HCT116 (cell line): ENCODE measurements at regions not wholly inside any gene's neighbourhood (a gene's known extent, or its start where the extent isn't known, plus 50 kb on each side); places are given as distances from the start of the nearest gene placed in this dataset.

Experiments used
- ATAC-seq: fragments of 200-7000 bp; cut with Tn5 transposase; 2 replicates; pipeline ENCODE4 v1.9.1; 2020; ENCODE audit warnings: mild to moderate bottlenecking, moderate library complexity
- BruUV-seq: library from RNA; stranded (reverse); fragments of 400-500 nt; replicated peaks from 2 replicates; lab custom pipeline; 2021; lab: Mats Ljungman, UMichigan
- CTCF ChIA-PET: fragments of 300-600 bp; sonication (Branson Sonifier 250); formaldehyde crosslinking; loops from one replicate; lab custom pipeline; 2021; ENCODE audit warnings: antibody characterized with exemption; lab: Charles Lee
- POLR2A ChIA-PET: fragments of 300-600, 350-600 bp; sonication (Branson Sonifier 250); formaldehyde crosslinking; loops from one replicate; lab custom pipeline; 2021; ENCODE audit warnings: antibody characterized with exemption; lab: Charles Lee
- RAD21 ChIA-PET, 2 experiments: fragments of 300-600 bp; sonication (Branson Sonifier 250); formaldehyde crosslinking; loops; one replicate each; lab custom pipeline; 2023; ENCODE audit warnings: low total read pairs in 2 of 2; ENCODE audit not compliant: uncharacterized antibody in 2 of 2, unreplicated experiment in 2 of 2, low non-redundant PET in 1 of 2; lab: Charles Lee
- DNase-seq: peaks from one replicate; pipeline ENCODE4 v3.0.0-alpha.2; 2010; ENCODE audit warnings: low read depth, low spot score
- H2AFZ ChIP-seq: fragments of 200-600 bp; shearing (Covaris generic), sonication (generic); 2 replicates; pipeline ENCODE4 v1.6.1; 2017; ENCODE audit warnings: low read depth, mixed run types, mixed read lengths, antibody characterized with exemption, low read length; ENCODE audit not compliant: poor library complexity, severe bottlenecking
- H3K27ac ChIP-seq: 2 replicates; pipeline ENCODE4 v1.5.1; 2012; ENCODE audit warnings: low read depth, low read length
- H3K27me3 ChIP-seq: fragments of 200-600 bp; sonication (generic); 2 replicates; pipeline ENCODE4 v1.6.1; 2016; ENCODE audit warnings: mixed run types, low read length, mixed read lengths; ENCODE audit not compliant: insufficient read depth
- H3K36me3 ChIP-seq, 2 experiments: fragments of 200-500 bp in 1 of 2; fragments of 200-600 bp in 1 of 2; sonication (Bioruptor generic) in 1 of 2; sonication (generic) in 1 of 2; 2 replicates each; pipeline versions ENCODE4 v1.5.1 to v1.6.1; 2014 to 2016; ENCODE audit warnings: low read length in 2 of 2, inconsistent platforms in 1 of 2, mixed read lengths in 1 of 2, mixed run types in 1 of 2; ENCODE audit not compliant: insufficient read depth in 2 of 2, control insufficient read depth in 1 of 2
- H3K4me1 ChIP-seq, 2 experiments: fragments of 200-600 bp in 1 of 2; sonication (generic) in 1 of 2; 2 replicates each; pipeline versions ENCODE4 v1.5.1 to v1.6.1; 2012 to 2017; ENCODE audit warnings: low read length in 2 of 2, inconsistent platforms in 1 of 2, mild to moderate bottlenecking in 1 of 2, mixed read lengths in 1 of 2, mixed run types in 1 of 2, moderate library complexity in 1 of 2; ENCODE audit not compliant: insufficient read depth in 2 of 2, control insufficient read depth in 1 of 2
- H3K4me2 ChIP-seq: fragments of 200-600 bp; sonication (generic); 2 replicates; pipeline ENCODE4 v1.6.1; 2017; ENCODE audit warnings: mixed run types, low read length, mixed read lengths
- H3K4me3 ChIP-seq, 2 experiments: fragments of 200-600 bp in 1 of 2; sonication (generic) in 1 of 2; replicated peaks in 1 of 2; 2 replicates each; pipeline ENCODE4 v1.5.1; 2011 to 2016; ENCODE audit warnings: low read length in 2 of 2, control low read depth in 1 of 2, low read depth in 1 of 2, mild to moderate bottlenecking in 1 of 2, mixed read lengths in 1 of 2, mixed run types in 1 of 2
- H3K79me2 ChIP-seq: fragments of 200-600 bp; sonication (generic); 2 replicates; pipeline ENCODE4 v1.6.1; 2017; ENCODE audit warnings: mild to moderate bottlenecking, mixed run types, low read length, moderate library complexity, mixed read lengths; ENCODE audit not compliant: insufficient read depth
- H3K9ac ChIP-seq: fragments of 200-600 bp; sonication (generic); 2 replicates; pipeline ENCODE4 v1.6.1; 2016; ENCODE audit warnings: low read length, mixed read lengths
- H3K9me2 ChIP-seq: fragments of 200-600 bp; sonication (generic), shearing (Covaris generic); 2 replicates; pipeline ENCODE4 v1.6.1; 2017; ENCODE audit warnings: mixed run types, mild to moderate bottlenecking, moderate library complexity; ENCODE audit not compliant: insufficient read depth
- H3K9me3 ChIP-seq, 2 experiments: fragments of 200-500 bp in 1 of 2; fragments of 200-600 bp in 1 of 2; sonication (Bioruptor generic) in 1 of 2; sonication (generic) in 1 of 2; 2 replicates each; pipeline ENCODE4 v1.6.1; 2014 to 2017; ENCODE audit warnings: low read length in 2 of 2, mixed read lengths in 2 of 2, inconsistent platforms in 1 of 2, low read depth in 1 of 2, mild to moderate bottlenecking in 1 of 2, mixed run types in 1 of 2, moderate library complexity in 1 of 2; ENCODE audit not compliant: control insufficient read depth in 1 of 2, insufficient read depth in 1 of 2
- H4K20me1 ChIP-seq: fragments of 200-600 bp; sonication (generic), shearing (Covaris generic); 2 replicates; pipeline ENCODE4 v1.6.1; 2017; ENCODE audit warnings: mixed run types, mild to moderate bottlenecking, moderate library complexity; ENCODE audit not compliant: insufficient read depth
- CEBPB ChIP-seq: IDR thresholded peaks from 2 replicates; pipeline ENCODE4 v1.6.1; 2012; ENCODE audit warnings: low read depth
- ELF1 ChIP-seq: IDR thresholded peaks from 2 replicates; pipeline ENCODE4 v1.6.1; 2012; ENCODE audit warnings: low read depth, borderline replicate concordance
- JUND ChIP-seq: IDR thresholded peaks from 2 replicates; pipeline ENCODE4 v1.6.1; 2012
- POLR2A ChIP-seq: IDR thresholded peaks from 2 replicates; pipeline ENCODE4 v1.7.0; 2011; ENCODE audit warnings: borderline replicate concordance; ENCODE audit not compliant: insufficient read depth, insufficient read length; ENCODE audit errors: extremely low read depth
- POLR2AphosphoS5 ChIP-seq: IDR thresholded peaks from 2 replicates; pipeline ENCODE4 v1.6.1; 2011; ENCODE audit warnings: mild to moderate bottlenecking, low read depth, low read length, moderate library complexity
- RAD21 ChIP-seq: IDR thresholded peaks from 2 replicates; pipeline ENCODE4 v1.6.1; 2012; ENCODE audit warnings: low read depth, mild to moderate bottlenecking
- REST ChIP-seq: IDR thresholded peaks from 2 replicates; pipeline ENCODE4 v1.6.1; 2012; ENCODE audit warnings: low read depth
- SIN3A ChIP-seq: IDR thresholded peaks from 2 replicates; pipeline ENCODE4 v1.6.1; 2012; ENCODE audit warnings: low read depth
- SP1 ChIP-seq: IDR thresholded peaks from 2 replicates; pipeline ENCODE4 v1.6.1; 2012; ENCODE audit warnings: low read depth
- SRF ChIP-seq: IDR thresholded peaks from 2 replicates; pipeline ENCODE4 v1.6.1; 2012; ENCODE audit warnings: low read depth
- YY1 ChIP-seq: IDR thresholded peaks from 2 replicates; pipeline ENCODE4 v1.6.1; 2011; ENCODE audit warnings: low read length, low read depth, moderate library complexity, mild to moderate bottlenecking; ENCODE audit not compliant: insufficient replicate concordance; ENCODE audit errors: extremely low read depth
- ZBTB33 ChIP-seq: IDR thresholded peaks from 2 replicates; pipeline ENCODE4 v1.6.1; 2011; ENCODE audit warnings: mild to moderate bottlenecking, low read length, moderate library complexity; ENCODE audit not compliant: insufficient replicate concordance; ENCODE audit errors: extremely low read depth
- intact Hi-C: fragments of 100-400 bp; cut with micrococcal nuclease; formaldehyde crosslinking; loops from 2 replicates; pipeline ENCODE4 v1.10.0; 2022

- Histone ChIP-seq H3K4me3 (no peak overlapping the region), H4K20me1 (no peaks in the 10 kb centered on the region), H3K27ac (no peak overlapping the region), H3K9ac (no peak overlapping the region), H3K79me2 (no peaks in the 10 kb centered on the region), H3K27me3 (no peaks in the 10 kb centered on the region), H3K4me1 (no peaks in the 10 kb centered on the region), H3K9me3 (peaks cover 0 to 3% of the 10 kb centered on the region in 2 experiments; a peak in 2 of 4 replicates), H3K36me3 (no peaks in the 10 kb centered on the region), H3K4me2 (no peak overlapping the region), H3K9me2 (no peaks in the 10 kb centered on the region), H2AFZ (no peak overlapping the region)
- DNase-seq: no peak
- POLR2A ChIA-PET: no interaction called here
- no TSS peak for BruUV-seq
- RAD21 ChIA-PET: no interaction called here
- CTCF ChIA-PET: no interaction called here
- intact Hi-C loops: no loop called here
- no peak for ATAC-seq
- no peak for TF ChIP-seq SRF
- TF ChIP-seq ELF1: no peak
- TF ChIP-seq ZBTB33: no peak
- TF ChIP-seq REST: no peak
- no peak for TF ChIP-seq SP1
- no peak for TF ChIP-seq YY1
- no peak for TF ChIP-seq CEBPB
- TF ChIP-seq RAD21: no peak
- no peak for TF ChIP-seq POLR2A
- TF ChIP-seq SIN3A: no peak
- no peak for TF ChIP-seq POLR2AphosphoS5
- TF ChIP-seq JUND: no peak
These were observed 581.9 kb downstream of the ALG10 start for GRCh38 chr12:34604227-34604626.
